ENCODE measurements at regions not wholly inside any gene's neighbourhood (a gene's known extent, or its start where the extent isn't known, plus 50 kb on each side); places are given as distances from the start of the nearest gene placed in this dataset.

GRCh38 chr5:67496051-67496450, 299.5 kb upstream of the CD180 start:
- ChIA-PET CTCF (ENCODE audit: partially characterized antibody) (no interaction called here), POLR2A (ENCODE audit: partially characterized antibody) (no interaction called here)
- H3K27me3 Mint-ChIP-seq: peaks cover 0 to 1% of the 10 kb centered on the region in 2 donors
- Histone ChIP-seq H3K9me3 (ENCODE audit: control insufficient read depth in 1 of 2, low read length in 2 of 2) (no peaks in the 10 kb centered on the region), H3K4me1 (ENCODE audit: insufficient read depth, low read length) (no peaks in the 10 kb centered on the region), H3K36me3 (ENCODE audit: insufficient read depth, low read length) (no peaks in the 10 kb centered on the region), H3K27ac (ENCODE audit: low read depth, low read length) (no peak overlapping the region), H3K27me3 (ENCODE audit: insufficient read depth, low read length) (no peaks in the 10 kb centered on the region), H3K4me3 (ENCODE audit: low read length in 2 of 2) (no peak overlapping the region)
- peaks cover 0 to 14% (median 9%) of the 10 kb centered on the region in 8 donors for H3K9me3 Mint-ChIP-seq
- intact Hi-C loops (cut with micrococcal nuclease): no loop called here
- H3K4me1 Mint-ChIP-seq: peaks cover 0 to 5% (median 0%) of the 10 kb centered on the region in 4 donors
- DNase-seq: no peak
- H3K36me3 Mint-ChIP-seq: peaks cover 0 to 1% of the 10 kb centered on the region in 2 donors
- peak overlapping the region in 1 of 7 donors; percentile 20 for H3K27ac Mint-ChIP-seq
- H3K4me3 Mint-ChIP-seq: no peak overlapping the region

GRCh38 chr5:67495072-67495471, 298.5 kb upstream of the CD180 start:
- no peaks in the 10 kb centered on the region for H3K27me3 ChIP-seq (ENCODE audit: insufficient read depth, low read length)
- Mint-ChIP-seq H3K27ac (peak overlapping the region in 2 of 7 donors; percentile 14 to 24), H3K9me3 (peaks cover 0 to 7% (median 2%) of the 10 kb centered on the region in 8 donors), H3K27me3 (peaks cover 0 to under 1% of the 10 kb centered on the region in 2 donors), H3K36me3 (peaks cover 0 to 1% of the 10 kb centered on the region in 2 donors), H3K4me1 (peaks cover 0 to 5% (median 0%) of the 10 kb centered on the region in 4 donors), H3K4me3 (no peak overlapping the region)
- no peaks in the 10 kb centered on the region for H3K9me3 ChIP-seq (ENCODE audit: control insufficient read depth in 1 of 2, low read length in 2 of 2)
- DNase-seq: no peak
- no peak overlapping the region for H3K27ac ChIP-seq (ENCODE audit: low read depth, low read length)
- H3K4me3 ChIP-seq (ENCODE audit: low read length in 2 of 2): no peak overlapping the region
- CTCF ChIA-PET (ENCODE audit: partially characterized antibody): interaction anchor here (0.7 to 1.8 kb wide), 4 partner anchors 12 to 758 kb away, joined by 3 to 14 read pairs (median 4); no protein-coding TSS in a partner anchor
- POLR2A ChIA-PET (ENCODE audit: partially characterized antibody): interaction anchor here (1.1 kb wide), 1 partner anchor 54 kb away, joined by 3 read pairs; no protein-coding TSS in a partner anchor
- no peaks in the 10 kb centered on the region for H3K36me3 ChIP-seq (ENCODE audit: insufficient read depth, low read length)
- intact Hi-C loops (cut with micrococcal nuclease): no loop called here
- no peaks in the 10 kb centered on the region for H3K4me1 ChIP-seq (ENCODE audit: insufficient read depth, low read length)

GRCh38 chr5:67494186-67494855, 297.7 kb upstream of the CD180 start:
- H3K4me3 ChIP-seq (ENCODE audit: low read length in 2 of 2): no peak overlapping the region
- ChIA-PET CTCF (ENCODE audit: partially characterized antibody) (interaction anchor here (0.7 to 1.9 kb wide), 8 partner anchors 9 to 778 kb away, joined by 3 to 14 read pairs (median 4); no protein-coding TSS in a partner anchor), POLR2A (ENCODE audit: partially characterized antibody) (interaction anchor here (1.1 kb wide), 1 partner anchor 55 kb away, joined by 3 read pairs; no protein-coding TSS in a partner anchor)
- Mint-ChIP-seq H3K4me3 (no peak overlapping the region), H3K9me3 (peaks cover 0 to 1% (median 0%) of the 10 kb centered on the region in 8 donors), H3K36me3 (no peaks in the 10 kb centered on the region), H3K27ac (peak overlapping the region in 1 of 7 donors; percentile 5), H3K27me3 (no peaks in the 10 kb centered on the region), H3K4me1 (peaks cover 0 to 5% (median 0%) of the 10 kb centered on the region in 4 donors)
- no peaks in the 10 kb centered on the region for H3K4me1 ChIP-seq (ENCODE audit: insufficient read depth, low read length)
- H3K27me3 ChIP-seq (ENCODE audit: insufficient read depth, low read length): no peaks in the 10 kb centered on the region
- no peaks in the 10 kb centered on the region for H3K36me3 ChIP-seq (ENCODE audit: insufficient read depth, low read length)
- H3K9me3 ChIP-seq (ENCODE audit: control insufficient read depth in 1 of 2, low read length in 2 of 2): no peaks in the 10 kb centered on the region
- no peak for DNase-seq
- no peak overlapping the region for H3K27ac ChIP-seq (ENCODE audit: low read depth, low read length)
- intact Hi-C loops (cut with micrococcal nuclease): no loop called here

- no peaks in the 10 kb centered on the region for H3K36me3 Mint-ChIP-seq
Measured at GRCh38 chr5:67493676-67494075, 297.1 kb upstream of the CD180 start.

GRCh38 chr5:67490543-67491321, 294.1 kb upstream of the CD180 start:
- H3K27ac Mint-ChIP-seq: no peak overlapping the region
- H3K9me3 Mint-ChIP-seq: no peaks in the 10 kb centered on the region
- no peaks in the 10 kb centered on the region for H3K4me1 ChIP-seq (ENCODE audit: insufficient read depth, low read length)
- no peaks in the 10 kb centered on the region for H3K9me3 ChIP-seq (ENCODE audit: control insufficient read depth in 1 of 2, low read length in 2 of 2)
- POLR2A ChIA-PET (ENCODE audit: partially characterized antibody): no interaction called here
- no peaks in the 10 kb centered on the region for H3K27me3 ChIP-seq (ENCODE audit: insufficient read depth, low read length)
- H3K4me1 Mint-ChIP-seq: peaks cover 0 to 5% (median 0%) of the 10 kb centered on the region in 4 donors
- H3K4me3 Mint-ChIP-seq: no peak overlapping the region
- no peak for DNase-seq
- H3K36me3 ChIP-seq (ENCODE audit: insufficient read depth, low read length): no peaks in the 10 kb centered on the region
- CTCF ChIA-PET (ENCODE audit: partially characterized antibody): interaction anchor here (1.0 kb wide), 1 partner anchor 759 kb away, joined by 3 read pairs; no protein-coding TSS in a partner anchor
- no peaks in the 10 kb centered on the region for H3K27me3 Mint-ChIP-seq
- H3K4me3 ChIP-seq (ENCODE audit: low read length in 2 of 2): no peak overlapping the region
- H3K27ac ChIP-seq (ENCODE audit: low read depth, low read length): no peak overlapping the region
- H3K36me3 Mint-ChIP-seq: no peaks in the 10 kb centered on the region
- intact Hi-C loops (cut with micrococcal nuclease): no loop called here

More at GRCh38 chr5:67493676-67494075, 297.1 kb upstream of the CD180 start:
- intact Hi-C loops (cut with micrococcal nuclease): loop anchor here (2.0 kb wide), 1 partner anchor 759 kb away; no protein-coding TSS in a partner anchor
- ChIA-PET POLR2A (ENCODE audit: partially characterized antibody) (interaction anchor here (0.5 to 1.1 kb wide), 2 partner anchors 19 to 56 kb away, joined by 3 read pairs; no protein-coding TSS in a partner anchor), CTCF (ENCODE audit: partially characterized antibody) (interaction anchor here (0.9 to 1.9 kb wide), 7 partner anchors 10 to 779 kb away, joined by 3 to 14 read pairs (median 3); no protein-coding TSS in a partner anchor)
- Histone ChIP-seq H3K27ac (ENCODE audit: low read depth, low read length) (no peak overlapping the region), H3K4me3 (ENCODE audit: low read length in 2 of 2) (no peak overlapping the region), H3K27me3 (ENCODE audit: insufficient read depth, low read length) (no peaks in the 10 kb centered on the region), H3K9me3 (ENCODE audit: control insufficient read depth in 1 of 2, low read length in 2 of 2) (no peaks in the 10 kb centered on the region), H3K4me1 (ENCODE audit: insufficient read depth, low read length) (no peaks in the 10 kb centered on the region), H3K36me3 (ENCODE audit: insufficient read depth, low read length) (no peaks in the 10 kb centered on the region)
- H3K27me3 Mint-ChIP-seq: no peaks in the 10 kb centered on the region
- peak overlapping the region in 1 of 7 donors; percentile 62 for H3K27ac Mint-ChIP-seq
- peaks cover 0 to 5% (median 0%) of the 10 kb centered on the region in 4 donors for H3K4me1 Mint-ChIP-seq
- no peak overlapping the region for H3K4me3 Mint-ChIP-seq
- no peaks in the 10 kb centered on the region for H3K9me3 Mint-ChIP-seq
- DNase-seq: peak in 1 of 5 donors; percentile 9

- H3K9me3 ChIP-seq (ENCODE audit: control insufficient read depth in 1 of 2, low read length in 2 of 2): no peaks in the 10 kb centered on the region
- H3K4me3 Mint-ChIP-seq: no peak overlapping the region
- no peaks in the 10 kb centered on the region for H3K27me3 Mint-ChIP-seq
- ChIA-PET CTCF (ENCODE audit: partially characterized antibody) (no interaction called here), POLR2A (ENCODE audit: partially characterized antibody) (no interaction called here)
- intact Hi-C loops (cut with micrococcal nuclease): no loop called here
- no peak for DNase-seq
- H3K9me3 Mint-ChIP-seq: no peaks in the 10 kb centered on the region
- no peaks in the 10 kb centered on the region for H3K27me3 ChIP-seq (ENCODE audit: insufficient read depth, low read length)
- H3K4me3 ChIP-seq (ENCODE audit: low read length in 2 of 2): no peak overlapping the region
- no peaks in the 10 kb centered on the region for H3K36me3 Mint-ChIP-seq
- H3K4me1 Mint-ChIP-seq: peaks cover 0 to 3% (median 0%) of the 10 kb centered on the region in 4 donors
- no peak overlapping the region for H3K27ac Mint-ChIP-seq
- H3K4me1 ChIP-seq (ENCODE audit: insufficient read depth, low read length): no peaks in the 10 kb centered on the region
- no peaks in the 10 kb centered on the region for H3K36me3 ChIP-seq (ENCODE audit: insufficient read depth, low read length)
- H3K27ac ChIP-seq (ENCODE audit: low read depth, low read length): no peak overlapping the region
Measured at GRCh38 chr5:67488885-67489284, 292.3 kb upstream of the CD180 start.

- no peaks in the 10 kb centered on the region for H3K27me3 Mint-ChIP-seq
- H3K4me3 ChIP-seq (ENCODE audit: low read length in 2 of 2): no peak overlapping the region
- H3K27ac ChIP-seq (ENCODE audit: low read depth, low read length): no peak overlapping the region
- H3K27me3 ChIP-seq (ENCODE audit: insufficient read depth, low read length): no peaks in the 10 kb centered on the region
- no peaks in the 10 kb centered on the region for H3K4me1 ChIP-seq (ENCODE audit: insufficient read depth, low read length)
- no peak overlapping the region for H3K4me3 Mint-ChIP-seq
- no peaks in the 10 kb centered on the region for H3K4me1 Mint-ChIP-seq
- POLR2A ChIA-PET (ENCODE audit: partially characterized antibody): no interaction called here
- no peaks in the 10 kb centered on the region for H3K36me3 Mint-ChIP-seq
- H3K9me3 ChIP-seq (ENCODE audit: control insufficient read depth in 1 of 2, low read length in 2 of 2): no peaks in the 10 kb centered on the region
- no peak overlapping the region for H3K27ac Mint-ChIP-seq
- intact Hi-C loops (cut with micrococcal nuclease): no loop called here
- CTCF ChIA-PET (ENCODE audit: partially characterized antibody): no interaction called here
- H3K9me3 Mint-ChIP-seq: peaks cover 0 to 4% (median 0%) of the 10 kb centered on the region in 8 donors
- H3K36me3 ChIP-seq (ENCODE audit: insufficient read depth, low read length): no peaks in the 10 kb centered on the region
- no peak for DNase-seq
Measured at GRCh38 chr5:67487862-67488261, 291.3 kb upstream of the CD180 start.
